ENCODE measurements at regions not wholly inside any gene's neighbourhood (a gene's known extent, or its start where the extent isn't known, plus 50 kb on each side); places are given as distances from the start of the nearest gene placed in this dataset.
"Not testable (repeated sequence)": the region's sequence is repeated elsewhere in the genome, so short reads cannot be mapped to it uniquely, and the experiment has no call there.

DNA sequence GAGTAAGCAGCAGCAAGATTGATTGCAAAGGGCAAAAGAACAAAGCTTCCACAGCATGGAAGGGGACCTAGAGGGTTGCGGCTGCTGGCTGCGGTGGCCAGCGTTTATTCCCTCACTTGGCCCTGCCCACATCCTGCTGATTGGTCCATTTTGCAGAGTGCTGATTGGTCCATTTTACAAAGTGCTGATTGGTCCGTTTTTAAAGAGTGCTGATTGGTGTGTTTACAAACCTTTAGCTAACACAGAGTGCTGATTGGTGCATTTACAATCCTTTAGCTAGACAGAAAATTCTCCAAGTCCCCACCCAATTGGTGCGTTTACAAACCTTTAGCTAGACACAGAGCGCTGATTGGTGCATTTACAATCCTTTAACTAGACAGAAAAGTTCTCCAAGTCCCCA, 194.4 kb downstream of the MC4R start:
- ATAC-seq; H3K4me1 ChIP-seq (ENCODE audit: control insufficient read depth, insufficient read depth, low read length); DNase-seq; H3K4me3 ChIP-seq (ENCODE audit: low read length); intact Hi-C loops (cut with DNase I); H3K27me3 ChIP-seq (ENCODE audit: control insufficient read depth, insufficient read depth); H3K9me3 ChIP-seq (ENCODE audit: control insufficient read depth, low read length); H3K27ac ChIP-seq (ENCODE audit: low read length): not testable (repeated sequence)
- WGBS: 87% methylated on average over 6 of the region's 6 CpGs

DNA sequence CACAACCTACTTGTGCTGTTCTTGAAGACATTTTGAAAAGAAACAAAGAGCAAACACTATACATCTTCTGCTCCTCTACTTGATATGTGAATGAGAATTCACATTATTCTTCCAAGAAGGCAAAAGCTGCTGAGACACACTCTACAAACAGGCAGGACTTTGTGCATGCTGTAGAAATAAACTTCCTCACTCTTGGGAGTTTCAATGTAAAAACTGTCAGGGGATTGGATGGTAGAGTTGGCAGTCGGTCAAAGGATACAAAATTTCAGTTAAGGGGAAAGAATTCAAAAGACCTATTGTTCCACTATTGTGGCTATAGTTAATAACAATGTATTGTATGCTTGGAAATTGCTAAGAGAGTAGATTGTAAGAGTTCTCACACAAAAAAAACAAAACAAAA, 196.3 kb downstream of the MC4R start:
- 39% methylated on average over 1 of the region's 1 CpG for WGBS

GRCh38 chr18:60174832-60175231, 197.7 kb downstream of the MC4R start:
- intact Hi-C loops (cut with DNase I): no loop called here

More for the DNA sequence above, 196.3 kb downstream of the MC4R start:
- Histone ChIP-seq H3K27me3 (ENCODE audit: control insufficient read depth, insufficient read depth) (no peaks in the 10 kb centered on the region), H3K4me1 (ENCODE audit: control insufficient read depth, insufficient read depth, low read length) (no peaks in the 10 kb centered on the region), H3K4me3 (ENCODE audit: low read length) (no peak overlapping the region), H3K27ac (ENCODE audit: low read length) (no peak overlapping the region), H3K9me3 (ENCODE audit: control insufficient read depth, low read length) (no peaks in the 10 kb centered on the region)
- ATAC-seq: no peak
- no peak for DNase-seq
- intact Hi-C loops (cut with DNase I): no loop called here

GRCh38 chr18:60172030-60172429, 200.5 kb downstream of the MC4R start:
- ATAC-seq: no peak

More at GRCh38 chr18:60174832-60175231, 197.7 kb downstream of the MC4R start:
- no peaks in the 10 kb centered on the region for H3K27me3 ChIP-seq (ENCODE audit: control insufficient read depth, insufficient read depth)
- no peaks in the 10 kb centered on the region for H3K9me3 ChIP-seq (ENCODE audit: control insufficient read depth, low read length)
- H3K27ac ChIP-seq (ENCODE audit: low read length): no peak overlapping the region
- DNase-seq (no peak), ATAC-seq (no peak)
- H3K4me1 ChIP-seq (ENCODE audit: control insufficient read depth, insufficient read depth, low read length): no peaks in the 10 kb centered on the region
- no peak overlapping the region for H3K4me3 ChIP-seq (ENCODE audit: low read length)
- 48% methylated on average over 2 of the region's 2 CpGs for WGBS

GRCh38 chr18:60163622-60164021, 209.0 kb downstream of the MC4R start:
- no peak for ATAC-seq
- intact Hi-C loops (cut with DNase I): no loop called here
- 81% methylated on average over 5 of the region's 5 CpGs for WGBS

More at GRCh38 chr18:60172030-60172429, 200.5 kb downstream of the MC4R start:
- no peaks in the 10 kb centered on the region for H3K4me1 ChIP-seq (ENCODE audit: control insufficient read depth, insufficient read depth, low read length)
- no peaks in the 10 kb centered on the region for H3K27me3 ChIP-seq (ENCODE audit: control insufficient read depth, insufficient read depth)
- H3K4me3 ChIP-seq (ENCODE audit: low read length): no peak overlapping the region
- intact Hi-C loops (cut with DNase I): no loop called here
- DNase-seq: no peak
- 86% methylated on average over 2 of the region's 2 CpGs for WGBS
- no peaks in the 10 kb centered on the region for H3K9me3 ChIP-seq (ENCODE audit: control insufficient read depth, low read length)
- H3K27ac ChIP-seq (ENCODE audit: low read length): no peak overlapping the region

DNA sequence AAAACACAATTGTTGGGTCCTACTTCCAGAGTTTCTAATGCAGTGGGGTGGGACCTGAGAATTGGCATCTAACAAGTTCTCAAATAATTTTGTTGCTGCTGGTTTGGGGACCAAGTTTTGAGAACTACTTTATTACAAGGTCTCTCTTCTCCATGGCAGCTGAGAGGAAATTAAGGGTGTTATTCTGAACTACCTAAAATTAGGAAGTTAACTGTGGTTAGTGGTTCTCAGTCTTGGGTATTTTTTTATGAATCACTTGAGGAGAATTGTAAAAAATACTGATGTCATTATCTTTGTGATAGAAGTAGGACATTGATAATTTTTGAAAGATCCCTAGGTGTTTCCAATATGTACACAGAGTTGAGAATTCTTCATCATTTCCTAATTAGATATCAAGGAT, 210.2 kb downstream of the MC4R start:
- no peak overlapping the region for H3K27ac ChIP-seq (ENCODE audit: low read length)
- H3K27me3 ChIP-seq (ENCODE audit: control insufficient read depth, insufficient read depth): no peaks in the 10 kb centered on the region
- no peaks in the 10 kb centered on the region for H3K4me1 ChIP-seq (ENCODE audit: control insufficient read depth, insufficient read depth, low read length)
- no peak for DNase-seq
- no peak for ATAC-seq
- intact Hi-C loops (cut with DNase I): no loop called here
- H3K9me3 ChIP-seq (ENCODE audit: control insufficient read depth, low read length): no peaks in the 10 kb centered on the region
- H3K4me3 ChIP-seq (ENCODE audit: low read length): no peak overlapping the region

More at GRCh38 chr18:60163622-60164021, 209.0 kb downstream of the MC4R start:
- Histone ChIP-seq H3K27me3 (ENCODE audit: control insufficient read depth, insufficient read depth) (no peaks in the 10 kb centered on the region), H3K4me1 (ENCODE audit: control insufficient read depth, insufficient read depth, low read length) (no peaks in the 10 kb centered on the region), H3K9me3 (ENCODE audit: control insufficient read depth, low read length) (no peaks in the 10 kb centered on the region), H3K4me3 (ENCODE audit: low read length) (no peak overlapping the region), H3K27ac (ENCODE audit: low read length) (no peak overlapping the region)
- no peak for DNase-seq

GRCh38 chr18:60157810-60158209, 214.8 kb downstream of the MC4R start:
- H3K27ac ChIP-seq (ENCODE audit: low read length): no peak overlapping the region
- no peak overlapping the region for H3K4me3 ChIP-seq (ENCODE audit: low read length)
- no peaks in the 10 kb centered on the region for H3K4me1 ChIP-seq (ENCODE audit: control insufficient read depth, insufficient read depth, low read length)
- ATAC-seq (no peak), DNase-seq (no peak)
- WGBS: 72% methylated on average over 3 of the region's 3 CpGs
- H3K27me3 ChIP-seq (ENCODE audit: control insufficient read depth, insufficient read depth): no peaks in the 10 kb centered on the region
- H3K9me3 ChIP-seq (ENCODE audit: control insufficient read depth, low read length): no peaks in the 10 kb centered on the region
- intact Hi-C loops (cut with DNase I): no loop called here

DNA sequence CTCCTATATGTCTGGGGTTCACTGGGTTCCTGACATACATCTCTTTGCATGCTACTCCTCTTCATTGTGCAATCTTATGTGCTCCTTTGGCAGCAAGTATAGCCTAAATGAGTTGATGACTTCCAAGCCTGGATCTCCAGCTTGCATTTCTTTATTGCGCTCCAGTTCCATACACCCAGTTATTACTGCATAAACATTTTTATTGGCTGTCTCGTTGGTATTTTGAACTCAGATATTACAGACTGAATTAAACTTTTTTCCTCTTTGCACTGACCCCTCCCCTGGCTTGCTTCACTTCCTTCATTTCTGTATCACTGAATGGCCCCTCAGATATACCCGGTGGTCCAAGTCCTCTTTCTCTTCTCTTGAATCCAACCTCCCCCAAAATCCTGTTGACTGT, 219.2 kb downstream of the MC4R start:
- DNase-seq: no peak
- H3K4me3 ChIP-seq (ENCODE audit: low read length): no peak overlapping the region
- H3K27me3 ChIP-seq (ENCODE audit: control insufficient read depth, insufficient read depth): no peaks in the 10 kb centered on the region
- H3K9me3 ChIP-seq (ENCODE audit: control insufficient read depth, low read length): no peaks in the 10 kb centered on the region
- H3K4me1 ChIP-seq (ENCODE audit: control insufficient read depth, insufficient read depth, low read length): no peaks in the 10 kb centered on the region
- H3K27ac ChIP-seq (ENCODE audit: low read length): no peak overlapping the region
- WGBS: 77% methylated on average over 3 of the region's 3 CpGs
- ATAC-seq: no peak
- intact Hi-C loops (cut with DNase I): no loop called here

- intact Hi-C loops (cut with DNase I): no loop called here
- ATAC-seq (no peak), DNase-seq (no peak)
- H3K9me3 ChIP-seq (ENCODE audit: control insufficient read depth, low read length): no peaks in the 10 kb centered on the region
- no peaks in the 10 kb centered on the region for H3K4me1 ChIP-seq (ENCODE audit: control insufficient read depth, insufficient read depth, low read length)
- no peak overlapping the region for H3K4me3 ChIP-seq (ENCODE audit: low read length)
- WGBS: 94% methylated on average over 5 of the region's 5 CpGs
- H3K27ac ChIP-seq (ENCODE audit: low read length): no peak overlapping the region
- H3K27me3 ChIP-seq (ENCODE audit: control insufficient read depth, insufficient read depth): no peaks in the 10 kb centered on the region
Observed at GRCh38 chr18:60149316-60149715, 223.3 kb downstream of the MC4R start.

GRCh38 chr18:60147323-60147722, 225.3 kb downstream of the MC4R start:
- ATAC-seq: no peak
- intact Hi-C loops (cut with DNase I): no loop called here
- DNase-seq: no peak
- Histone ChIP-seq H3K9me3 (ENCODE audit: control insufficient read depth, low read length) (no peaks in the 10 kb centered on the region), H3K27me3 (ENCODE audit: control insufficient read depth, insufficient read depth) (no peaks in the 10 kb centered on the region), H3K4me1 (ENCODE audit: control insufficient read depth, insufficient read depth, low read length) (no peaks in the 10 kb centered on the region), H3K27ac (ENCODE audit: low read length) (no peak overlapping the region), H3K4me3 (ENCODE audit: low read length) (no peak overlapping the region)
- WGBS: 60% methylated on average over 5 of the region's 5 CpGs

- Histone ChIP-seq H3K4me1 (ENCODE audit: control insufficient read depth, insufficient read depth, low read length) (no peaks in the 10 kb centered on the region), H3K4me3 (ENCODE audit: low read length) (no peak overlapping the region), H3K27me3 (ENCODE audit: control insufficient read depth, insufficient read depth) (no peaks in the 10 kb centered on the region), H3K27ac (ENCODE audit: low read length) (no peak overlapping the region), H3K9me3 (ENCODE audit: control insufficient read depth, low read length) (no peaks in the 10 kb centered on the region)
- no peak for DNase-seq
- WGBS: 84% methylated on average over 11 of the region's 11 CpGs
- no peak for ATAC-seq
- intact Hi-C loops (cut with DNase I): no loop called here
Observed at GRCh38 chr18:60146220-60146960, 226.2 kb downstream of the MC4R start.

GRCh38 chr18:60145776-60146175, 226.8 kb downstream of the MC4R start:
- H3K27me3 ChIP-seq (ENCODE audit: control insufficient read depth, insufficient read depth): no peaks in the 10 kb centered on the region
- WGBS: 74% methylated on average over 2 of the region's 2 CpGs
- H3K4me1 ChIP-seq (ENCODE audit: control insufficient read depth, insufficient read depth, low read length): no peaks in the 10 kb centered on the region
- H3K4me3 ChIP-seq (ENCODE audit: low read length): no peak overlapping the region
- intact Hi-C loops (cut with DNase I): no loop called here
- H3K27ac ChIP-seq (ENCODE audit: low read length): no peak overlapping the region
- DNase-seq (no peak), ATAC-seq (no peak)
- H3K9me3 ChIP-seq (ENCODE audit: control insufficient read depth, low read length): no peaks in the 10 kb centered on the region

All from right cardiac atrium (tissue), 5 donors.